GM23338 (cell line): ENCODE measurements at regions not wholly inside any gene's neighbourhood (a gene's known extent, or its start where the extent isn't known, plus 50 kb on each side); places are given as distances from the start of the nearest gene placed in this dataset.

Experiments used
- ATAC-seq: fragments of 200-7000 bp; cut with Tn5 transposase; 3 replicates; pipeline ENCODE4 v1.9.1; 2020
- DNase-seq: peaks from one replicate; pipeline ENCODE4 v3.0.0-alpha.2; 2015; ENCODE audit warnings: low spot score
- H2AFZ ChIP-seq: fragments of 200-600 bp; sonication (generic); 2 replicates; pipeline ENCODE4 v1.8.0; 2016; ENCODE audit warnings: antibody characterized with exemption, mild to moderate bottlenecking, moderate library complexity
- H3F3A ChIP-seq: fragments of 200-600 bp; sonication (generic); replicated peaks from 2 replicates; pipeline ENCODE4 v1.8.0; 2017; ENCODE audit warnings: antibody characterized with exemption, mixed run types, low read depth
- H3K27ac ChIP-seq: fragments of 200-600 bp; sonication (generic); 2 replicates; pipeline ENCODE4 v1.6.1; 2016; ENCODE audit warnings: low read depth
- H3K27me3 ChIP-seq: fragments of 200-600 bp; sonication (generic); 2 replicates; pipeline ENCODE4 v1.8.0; 2016; ENCODE audit warnings: mild to moderate bottlenecking, mixed run types, moderate library complexity; ENCODE audit not compliant: insufficient read depth
- H3K36me3 ChIP-seq: fragments of 200-600 bp; sonication (generic); 2 replicates; pipeline ENCODE4 v1.8.0; 2016; ENCODE audit warnings: mild to moderate bottlenecking; ENCODE audit not compliant: insufficient read depth
- H3K4me1 ChIP-seq: fragments of 200-600 bp; sonication (generic); 2 replicates; pipeline ENCODE4 v1.8.0; 2016; ENCODE audit warnings: mild to moderate bottlenecking, moderate library complexity; ENCODE audit not compliant: insufficient read depth
- H3K4me2 ChIP-seq: fragments of 200-600 bp; sonication (generic); 2 replicates; pipeline ENCODE4 v1.7.1; 2017; ENCODE audit warnings: mixed run types
- H3K4me3 ChIP-seq: fragments of 200-600 bp; sonication (generic); 2 replicates; pipeline ENCODE4 v1.6.1; 2016; ENCODE audit warnings: mixed run types
- H3K79me2 ChIP-seq: fragments of 200-600 bp; sonication (generic); replicated peaks from 2 replicates; pipeline ENCODE4 v1.8.0; 2017; ENCODE audit warnings: mild to moderate bottlenecking; ENCODE audit not compliant: insufficient read depth
- H3K9me2 ChIP-seq: fragments of 200-600 bp; sonication (generic); 2 replicates; pipeline ENCODE4 v1.8.0; 2017; ENCODE audit not compliant: insufficient read depth
- H4K20me1 ChIP-seq: fragments of 200-600 bp; sonication (generic); replicated peaks from 2 replicates; pipeline ENCODE4 v1.8.0; 2017; ENCODE audit warnings: mild to moderate bottlenecking; ENCODE audit not compliant: insufficient read depth
- H3K27ac Mint-ChIP-seq: 2 replicates; pipeline ENCODE4 v1.8.0; 2020; ENCODE audit warnings: inconsistent platforms, mild to moderate bottlenecking, moderate library complexity, mixed read lengths
- H3K27me3 Mint-ChIP-seq: 3 replicates; pipeline ENCODE4 v1.8.0; 2022; ENCODE audit warnings: low read depth, mild to moderate bottlenecking, moderate library complexity, mixed read lengths, inconsistent platforms; ENCODE audit not compliant: insufficient read depth, poor library complexity
- H3K36me3 Mint-ChIP-seq: 3 replicates; pipeline ENCODE4 v1.8.0; 2021; ENCODE audit warnings: low read depth, mild to moderate bottlenecking, inconsistent platforms, moderate library complexity, mixed read lengths
- H3K4me1 Mint-ChIP-seq: 3 replicates; pipeline ENCODE4 v1.8.0; 2020; ENCODE audit warnings: mild to moderate bottlenecking, inconsistent platforms, mixed read lengths
- H3K4me3 Mint-ChIP-seq: 3 replicates; pipeline ENCODE4 v1.8.0; 2021; ENCODE audit warnings: moderate library complexity, mild to moderate bottlenecking, inconsistent platforms, mixed read lengths
- H3K9me3 Mint-ChIP-seq: 3 replicates; pipeline ENCODE4 v1.8.0; 2020; ENCODE audit warnings: moderate library complexity, mild to moderate bottlenecking, inconsistent platforms, mixed read lengths
- CREB1 ChIP-seq: fragments of 250-450 bp; sonication (Bioruptor Pico); IDR thresholded peaks from 2 replicates; pipeline ENCODE4 v1.5.0; 2020; ENCODE audit warnings: low read depth, mild to moderate bottlenecking, moderate library complexity
- CTCF ChIP-seq, 2 experiments: fragments of 200-600 bp in 1 of 2; sonication (generic) in 1 of 2; conservative IDR thresholded peaks; 2 replicates each; pipeline versions ENCODE4 v1.5.1 to v1.6.1; 2016 to 2017; ENCODE audit warnings: antibody characterized with exemption in 2 of 2, low read depth in 2 of 2, mild to moderate bottlenecking in 2 of 2, moderate library complexity in 1 of 2
- ETS1 ChIP-seq: IDR thresholded peaks from 2 replicates; pipeline ENCODE4 v1.6.1; 2016; ENCODE audit warnings: antibody characterized with exemption
- EZH2 ChIP-seq: fragments of 200-600 bp; sonication (generic); IDR thresholded peaks from one replicate; pipeline ENCODE4 v1.8.0; 2017; ENCODE audit warnings: antibody characterized with exemption, mild to moderate bottlenecking, low read depth; ENCODE audit not compliant: unreplicated experiment
- EZH2phosphoT487 ChIP-seq: fragments of 200-600 bp; sonication (generic); IDR thresholded peaks from one replicate; pipeline ENCODE4 v1.8.1; 2018; ENCODE audit warnings: antibody characterized with exemption; ENCODE audit not compliant: unreplicated experiment
- JUNB ChIP-seq: IDR thresholded peaks from one replicate; pipeline ENCODE4 v1.6.1; 2016; ENCODE audit warnings: antibody characterized with exemption; ENCODE audit not compliant: unreplicated experiment
- NANOG ChIP-seq: IDR thresholded peaks from 2 replicates; pipeline ENCODE4 v1.6.1; 2016; ENCODE audit warnings: antibody characterized with exemption, borderline replicate concordance
- POLR2AphosphoS5 ChIP-seq: IDR thresholded peaks from 2 replicates; pipeline ENCODE4 v1.6.1; 2016; ENCODE audit warnings: antibody characterized with exemption, low read depth
- REST ChIP-seq: IDR thresholded peaks from one replicate; pipeline ENCODE4 v1.6.1; 2018; ENCODE audit warnings: antibody characterized with exemption; ENCODE audit not compliant: unreplicated experiment
- STAT1 ChIP-seq: IDR thresholded peaks from one replicate; pipeline ENCODE4 v1.6.1; 2016; ENCODE audit warnings: antibody characterized with exemption; ENCODE audit not compliant: unreplicated experiment
- ZNF114 ChIP-seq: fragments of 250-450 bp; sonication (Bioruptor Pico); IDR thresholded peaks from 2 replicates; pipeline ENCODE4 v1.5.0; 2020; ENCODE audit warnings: mild to moderate bottlenecking, moderate library complexity
- ZNF331 ChIP-seq: fragments of 250-450 bp; sonication (Bioruptor Pico); IDR thresholded peaks from 2 replicates; pipeline ENCODE4 v1.5.0; 2020; ENCODE audit warnings: low read depth, mild to moderate bottlenecking, moderate library complexity
- ZNF462 ChIP-seq: fragments of 250-450 bp; sonication (Bioruptor Pico); IDR thresholded peaks from 2 replicates; pipeline ENCODE4 v1.5.0; 2020; ENCODE audit warnings: mild to moderate bottlenecking, moderate library complexity

GRCh38 chr14:48075487-48075886, 400.1 kb upstream of the MDGA2 start:
- no peaks in the 10 kb centered on the region for H3F3A ChIP-seq
- DNase-seq = no peak
- H3K27me3 ChIP-seq = no peaks in the 10 kb centered on the region
- Mint-ChIP-seq H3K27me3 (peaks cover 4% of the 10 kb centered on the region), H3K9me3 (no peaks in the 10 kb centered on the region), H3K4me1 (peaks cover 31% of the 10 kb centered on the region), H3K4me3 (no peak overlapping the region), H3K36me3 (no peaks in the 10 kb centered on the region), H3K27ac (no peak overlapping the region)
- no peaks in the 10 kb centered on the region for H3K36me3 ChIP-seq
- TF ChIP-seq JUNB (no peak), ETS1 (no peak), NANOG (no peak), CTCF (conservative IDR thresholded peaks at IDR 0.05; ENCODE audit: low read depth in 2 of 2) (no peak), POLR2AphosphoS5 (no peak), EZH2phosphoT487 (no peak), CREB1 (CRISPR knock-in tag) (no peak), ZNF462 (CRISPR knock-in tag) (no peak), ZNF331 (CRISPR knock-in tag) (no peak), REST (no peak), STAT1 (no peak), ZNF114 (CRISPR knock-in tag) (no peak), EZH2 (no peak)
- no peaks in the 10 kb centered on the region for H3K9me2 ChIP-seq
- no peak overlapping the region for H2AFZ ChIP-seq
- no peak for ATAC-seq
- no peak overlapping the region for H3K4me2 ChIP-seq
- peaks cover 34% of the 10 kb centered on the region for H3K4me1 ChIP-seq
- H3K27ac ChIP-seq = no peak overlapping the region
- no peaks in the 10 kb centered on the region for H3K79me2 ChIP-seq
- no peak overlapping the region for H3K4me3 ChIP-seq
- H4K20me1 ChIP-seq = no peaks in the 10 kb centered on the region
